HG03196 (cell line): ENCODE measurements at regions not wholly inside any gene's neighbourhood (a gene's known extent, or its start where the extent isn't known, plus 50 kb on each side); places are given as distances from the start of the nearest gene placed in this dataset.
"Not testable (repeated sequence)": the region's sequence is repeated elsewhere in the genome, so short reads cannot be mapped to it uniquely, and the experiment has no call there.

Experiments
- ATAC-seq: cut with Tn5 transposase; IDR thresholded peaks from one replicate; pipeline ENCODE4 v1.9.1; 2021; ENCODE audit not compliant: unreplicated experiment

DNA sequence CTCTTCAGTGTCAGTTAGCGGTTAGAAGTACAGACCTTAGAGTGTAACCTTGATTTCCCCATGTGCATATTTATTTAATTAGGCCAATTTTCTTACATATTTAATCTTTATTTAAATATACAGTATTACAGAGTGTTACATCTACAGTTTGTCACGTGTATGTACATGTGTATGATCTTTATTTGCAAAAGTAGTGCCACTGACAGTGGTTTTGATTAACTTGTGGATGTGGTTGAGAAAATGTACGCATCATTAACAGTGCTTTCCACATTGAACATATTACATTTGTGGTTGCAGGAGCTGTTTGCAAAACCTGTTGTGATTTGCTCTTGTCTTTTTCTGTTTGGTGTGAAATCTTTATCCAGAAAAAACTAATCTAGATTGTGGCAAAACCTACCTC is 535.5 kb downstream of the FLRT2 start:
- no peak for ATAC-seq

DNA sequence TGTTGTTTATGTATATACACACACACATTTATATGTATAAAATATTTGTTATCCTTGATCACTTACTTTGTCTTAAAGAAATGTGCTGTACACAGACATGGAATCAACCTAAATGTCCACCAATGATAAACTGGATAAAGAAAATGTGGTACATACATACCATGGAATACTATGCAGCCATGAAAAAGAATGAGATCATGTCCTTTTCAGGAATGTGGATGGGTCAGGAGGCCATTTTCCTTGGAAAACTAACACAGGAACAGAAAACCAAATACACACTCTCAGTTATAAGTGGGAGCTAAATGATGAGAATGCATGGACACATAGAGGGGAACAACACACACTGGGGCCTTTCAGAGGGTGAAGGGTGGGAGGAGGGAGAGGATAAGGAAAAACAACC is 534.7 kb downstream of the FLRT2 start:
- ATAC-seq: not testable (repeated sequence)

DNA sequence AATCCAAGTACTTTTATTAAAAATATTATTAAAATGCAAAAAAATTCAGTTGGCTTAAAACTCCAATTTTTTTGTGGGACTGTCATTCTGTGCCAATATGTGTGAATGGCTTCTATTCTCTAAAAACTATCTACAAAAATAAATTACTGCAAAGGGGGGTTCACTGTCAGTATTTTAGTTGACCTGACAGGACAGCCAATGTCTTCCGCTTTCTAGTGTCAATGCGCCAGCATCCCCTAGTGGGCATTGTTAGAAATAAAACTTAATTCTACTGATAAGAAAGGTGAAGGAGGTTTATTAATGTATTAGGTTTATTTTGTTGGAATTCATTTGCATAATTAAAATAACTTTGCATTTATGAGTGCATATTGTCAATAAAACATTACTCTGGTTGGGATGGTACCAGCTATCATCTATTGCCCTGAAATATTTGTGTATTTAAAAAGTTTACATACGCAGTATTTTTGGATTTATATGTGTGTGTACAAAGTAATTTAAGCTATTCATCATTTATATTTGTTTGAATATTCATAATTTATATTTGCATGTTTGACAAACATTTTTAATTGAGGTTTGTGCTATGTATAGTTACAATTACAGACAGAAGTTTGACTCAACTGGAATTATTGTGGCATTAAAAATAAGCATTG is 527.2 kb downstream of the FLRT2 start:
- ATAC-seq: no peak

DNA sequence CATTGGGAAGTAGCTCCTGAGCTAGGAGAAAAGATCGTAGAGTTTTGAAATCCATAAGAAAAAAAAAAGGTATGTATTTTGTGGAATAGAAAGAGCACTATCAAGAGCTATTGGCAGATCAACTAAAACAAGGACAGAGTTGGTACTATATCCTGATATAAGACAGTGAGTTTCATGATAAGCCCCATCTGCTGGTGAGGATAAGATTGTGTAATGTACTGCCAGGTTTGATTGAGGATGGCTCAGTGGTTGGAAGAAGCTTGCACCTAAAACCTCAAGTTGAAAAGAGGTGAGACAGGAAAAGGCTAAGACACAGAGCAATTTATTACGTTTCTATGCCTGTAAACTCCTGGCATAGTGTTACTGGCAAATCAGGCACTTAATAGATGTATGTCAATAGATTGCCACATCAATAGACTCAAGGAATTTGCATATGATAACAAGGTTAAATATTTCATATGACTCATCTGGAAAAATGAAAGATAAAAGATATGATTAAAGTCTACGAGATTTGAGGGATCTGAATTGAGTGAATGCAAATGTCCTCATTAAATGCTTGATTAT is 525.6 kb downstream of the FLRT2 start:
- no peak for ATAC-seq

- no peak for ATAC-seq
Measured at GRCh38 chr14:86052868-86053267, 522.9 kb downstream of the FLRT2 start.

DNA sequence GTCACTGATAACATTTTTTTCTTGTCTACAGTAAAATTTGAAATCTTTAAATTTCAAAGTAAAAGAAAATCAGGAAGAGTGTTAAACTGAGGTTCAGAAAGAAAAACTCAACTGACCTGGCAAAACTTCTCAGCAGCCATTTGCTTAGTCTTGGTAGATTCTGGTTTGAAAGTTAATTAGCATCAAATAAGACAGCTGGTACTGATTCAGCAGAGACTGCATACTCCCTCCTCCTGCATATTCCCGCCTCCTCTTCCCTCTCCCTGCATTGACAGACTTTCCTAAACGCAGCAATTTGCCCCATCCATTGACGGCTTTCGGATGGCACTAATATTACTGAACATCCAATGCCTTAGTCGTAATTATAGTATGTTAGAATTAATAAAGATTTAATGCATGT is 520.8 kb downstream of the FLRT2 start:
- ATAC-seq: no peak

GRCh38 chr14:86050072-86050683 is 520.2 kb downstream of the FLRT2 start:
- no peak for ATAC-seq

- no peak for ATAC-seq
Measured at GRCh38 chr14:86039176-86039575, 509.2 kb downstream of the FLRT2 start.

DNA sequence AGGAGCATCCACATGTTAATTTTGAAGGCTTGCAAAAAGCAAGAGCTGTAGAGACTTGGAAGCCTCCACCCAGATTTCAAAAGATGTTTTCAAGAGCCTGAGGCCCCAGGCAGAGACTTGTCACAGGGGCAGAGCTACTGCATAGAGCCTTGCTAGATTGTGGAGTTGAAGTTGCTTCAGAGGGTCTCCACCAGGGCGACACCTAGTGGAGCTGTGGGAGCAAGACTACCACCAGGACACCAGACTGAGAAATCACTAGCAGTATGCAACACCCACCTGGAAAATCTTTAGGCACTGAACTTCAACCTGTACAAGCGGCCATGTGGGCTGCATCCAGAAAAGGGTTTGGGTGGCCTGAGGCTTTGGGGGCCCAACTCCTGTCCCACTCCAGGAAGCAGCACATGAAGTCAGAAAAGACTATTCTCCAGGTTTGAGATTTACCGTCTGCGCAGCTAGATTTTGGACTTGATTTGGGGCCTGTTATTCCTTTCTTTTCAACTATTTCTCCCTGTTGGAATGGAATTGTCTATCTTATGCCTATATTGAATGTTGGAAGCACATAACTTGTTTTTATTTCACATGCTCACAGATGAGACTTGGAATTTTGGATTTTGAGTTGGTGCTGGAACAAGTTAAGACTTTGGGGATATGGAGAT is 508.6 kb downstream of the FLRT2 start:
- ATAC-seq: peak; percentile 91

DNA sequence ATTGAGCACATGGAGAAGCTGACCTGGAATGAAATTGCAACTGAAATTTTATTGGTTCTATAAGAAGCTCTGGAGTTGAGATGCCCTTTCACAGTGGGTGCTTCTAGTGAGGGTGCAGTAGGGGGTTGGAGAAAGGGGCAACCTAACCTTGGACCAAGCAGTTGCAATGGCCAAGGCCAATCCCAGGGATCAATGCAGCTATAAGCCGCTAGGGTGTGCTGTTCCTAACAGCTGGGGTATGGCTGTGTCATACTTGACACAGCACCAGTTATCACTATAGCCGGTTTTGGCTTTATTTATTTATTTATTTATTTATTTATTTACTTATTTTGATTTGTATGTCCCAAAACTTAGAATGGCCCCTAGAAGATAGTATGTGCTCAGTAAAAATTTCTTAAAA is 505.9 kb downstream of the FLRT2 start:
- peak; percentile 69 for ATAC-seq

GRCh38 chr14:86027990-86028389 is 498.0 kb downstream of the FLRT2 start:
- ATAC-seq: no peak

- ATAC-seq: no peak
Measured at GRCh38 chr14:86027144-86027543, 497.2 kb downstream of the FLRT2 start.

DNA sequence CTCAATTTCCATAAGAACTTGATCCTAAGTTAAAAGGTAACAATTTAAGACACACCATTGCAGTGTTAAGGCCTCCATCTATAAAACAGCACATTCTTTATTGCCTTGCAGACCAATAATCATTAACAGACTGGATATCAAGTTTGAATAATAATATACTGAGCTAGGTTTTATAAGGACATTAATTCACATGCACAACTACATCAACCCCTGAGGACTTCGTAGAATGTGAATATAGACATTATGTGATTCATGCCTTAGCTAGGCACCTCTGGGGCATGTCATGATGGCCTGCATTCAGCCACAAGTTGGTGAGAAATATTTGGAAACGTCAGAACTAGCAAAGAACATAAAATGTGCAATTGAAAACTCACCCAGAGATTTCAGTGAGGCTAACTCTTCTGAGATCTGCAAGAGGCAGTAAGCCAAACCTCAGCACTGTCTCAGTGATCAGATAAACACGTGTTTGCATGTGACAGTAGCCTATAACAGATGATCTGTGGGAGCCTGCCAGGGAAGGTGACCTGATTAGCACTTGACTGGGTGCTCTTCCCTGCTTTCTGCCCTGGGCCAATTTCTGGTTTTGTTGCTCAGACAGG is 492.2 kb downstream of the FLRT2 start:
- no peak for ATAC-seq

- no peak for ATAC-seq
Measured at GRCh38 chr14:86020841-86021240, 490.9 kb downstream of the FLRT2 start.

GRCh38 chr14:86015941-86016340 is 486.0 kb downstream of the FLRT2 start:
- ATAC-seq: no peak

DNA sequence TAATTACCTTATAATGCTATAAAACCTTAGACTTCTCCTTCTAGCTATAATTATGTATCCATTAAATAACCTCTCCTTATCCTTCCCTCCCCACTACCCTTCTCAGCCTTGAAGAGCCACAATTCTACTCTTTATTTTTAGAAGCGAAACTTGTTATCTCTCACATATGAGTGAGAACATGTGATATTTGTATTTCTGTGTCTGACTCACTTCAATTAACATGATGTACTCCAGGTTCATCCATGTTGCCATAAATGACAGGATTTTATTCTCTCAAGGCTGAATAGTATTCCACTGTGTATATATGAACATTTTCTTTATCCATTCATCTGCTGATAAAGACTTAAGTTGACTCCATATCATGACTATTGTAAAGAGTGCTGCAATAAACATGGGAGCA is 485.6 kb downstream of the FLRT2 start:
- ATAC-seq: no peak

- ATAC-seq: no peak
Measured at GRCh38 chr14:86013641-86014040, 483.7 kb downstream of the FLRT2 start.

DNA sequence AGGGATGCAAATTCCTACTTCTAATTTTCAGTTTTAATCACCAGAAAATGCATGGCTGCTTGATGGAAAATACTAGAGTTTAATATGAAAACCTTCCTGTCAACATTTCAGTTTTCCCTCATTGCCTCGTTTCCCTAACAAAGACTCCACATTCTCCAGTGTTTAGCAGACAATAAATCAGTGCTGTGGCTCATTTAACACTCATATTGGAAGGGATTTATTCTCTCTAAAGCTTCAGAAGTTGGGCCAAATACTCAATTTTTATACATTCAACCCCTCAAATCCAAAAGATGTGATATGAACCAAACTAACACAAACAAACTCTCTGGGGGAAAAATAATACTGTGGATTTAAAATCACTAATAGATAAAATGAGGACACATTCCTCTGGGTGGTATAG is 482.5 kb downstream of the FLRT2 start:
- no peak for ATAC-seq

GRCh38 chr14:86003998-86004397 is 474.1 kb downstream of the FLRT2 start:
- ATAC-seq: no peak

- ATAC-seq: no peak
Measured at GRCh38 chr14:85996551-85996950, 466.6 kb downstream of the FLRT2 start.

DNA sequence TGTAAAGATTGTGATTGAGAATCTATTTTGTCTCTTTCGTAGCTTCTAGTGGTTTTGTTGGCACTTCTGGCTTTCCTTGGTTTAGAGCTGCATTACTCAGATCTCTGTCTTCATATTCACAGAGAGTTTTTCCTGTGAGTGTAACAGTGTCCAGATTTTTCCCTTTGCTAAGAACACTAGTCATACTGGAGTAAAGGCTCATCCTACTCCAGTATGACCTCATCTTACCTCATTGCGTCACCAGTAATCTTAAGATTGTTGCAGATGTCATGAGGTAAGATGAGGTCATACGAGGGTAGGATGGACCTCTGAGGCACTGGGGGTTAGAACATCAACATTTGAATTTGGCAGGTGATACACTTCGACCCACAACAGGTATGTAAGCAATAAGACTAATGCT is 461.2 kb downstream of the FLRT2 start:
- no peak for ATAC-seq

DNA sequence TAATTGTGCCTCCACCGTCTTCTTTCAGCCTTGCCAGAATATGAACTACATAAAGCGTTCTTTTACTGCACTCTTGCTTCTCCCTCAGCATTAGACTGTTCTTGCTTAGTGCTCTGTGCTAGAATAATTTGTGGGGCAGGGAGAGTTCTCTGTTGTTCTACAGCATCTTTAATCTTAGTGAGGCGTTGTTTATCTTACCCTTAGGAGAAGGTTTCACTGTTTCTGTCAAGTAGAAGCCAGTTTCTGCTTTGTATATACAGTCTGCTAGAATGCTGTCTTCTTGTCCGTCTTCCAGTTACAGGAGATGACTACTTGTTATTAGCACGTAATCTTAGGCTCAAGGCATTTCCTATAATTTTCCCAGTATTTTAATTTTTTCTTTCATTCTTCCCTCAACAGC is 458.0 kb downstream of the FLRT2 start:
- no peak for ATAC-seq
